ENCODE measurements at regions not wholly inside any gene's neighbourhood (a gene's known extent, or its start where the extent isn't known, plus 50 kb on each side); places are given as distances from the start of the nearest gene placed in this dataset.

- DNase-seq (ENCODE audit: low read depth in 1 of 2, low spot score in 1 of 2) = no peak
Measured at GRCh38 chr7:16978358-16979244, 96.8 kb upstream of the AGR3 start.

- no peak for DNase-seq (ENCODE audit: low read depth in 1 of 2, low spot score in 1 of 2)
Measured at GRCh38 chr7:16980539-16980938, 98.8 kb upstream of the AGR3 start.

DNA sequence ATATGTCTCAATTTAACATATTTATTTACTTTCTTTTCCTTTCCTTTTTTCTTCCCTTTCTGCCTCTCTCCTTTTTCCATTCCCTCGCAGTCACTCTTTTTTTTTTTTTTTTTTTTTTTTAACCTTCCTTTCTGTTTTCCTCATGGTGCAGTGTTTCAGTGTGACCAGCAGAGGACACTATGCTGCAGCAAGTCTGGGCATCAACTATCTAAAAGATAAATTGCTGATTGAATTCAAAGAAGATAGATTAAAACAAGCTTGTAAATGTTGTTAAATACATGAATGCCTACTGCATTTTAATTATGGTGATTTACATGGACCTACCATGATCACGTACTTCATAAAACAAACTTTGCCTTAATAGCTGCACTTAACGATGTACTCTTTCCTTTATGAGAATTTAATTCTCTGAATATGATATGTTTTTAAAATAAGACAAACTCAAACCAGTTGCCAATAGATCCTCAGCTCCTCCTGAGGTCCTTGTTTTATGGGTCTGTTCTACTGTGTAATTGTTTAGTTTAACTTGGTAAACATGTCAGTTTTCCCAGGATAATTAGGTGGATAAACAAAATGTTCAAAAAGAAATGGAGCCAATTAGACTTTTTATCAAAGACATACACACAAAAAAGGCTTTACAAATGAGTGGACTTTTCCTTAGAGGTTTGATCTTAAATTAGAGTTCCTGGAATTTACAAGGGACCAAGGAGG lies 101.0 kb upstream of the AGR3 start:
- no peak for DNase-seq (ENCODE audit: low read depth in 1 of 2, low spot score in 1 of 2)

- DNase-seq (ENCODE audit: low read depth in 1 of 2, low spot score in 1 of 2) = no peak
Measured at GRCh38 chr7:16984375-16984774, 102.6 kb upstream of the AGR3 start.

- no peak for DNase-seq (ENCODE audit: low read depth in 1 of 2, low spot score in 1 of 2)
Measured at GRCh38 chr7:16985621-16986020, 103.8 kb upstream of the AGR3 start.

DNA sequence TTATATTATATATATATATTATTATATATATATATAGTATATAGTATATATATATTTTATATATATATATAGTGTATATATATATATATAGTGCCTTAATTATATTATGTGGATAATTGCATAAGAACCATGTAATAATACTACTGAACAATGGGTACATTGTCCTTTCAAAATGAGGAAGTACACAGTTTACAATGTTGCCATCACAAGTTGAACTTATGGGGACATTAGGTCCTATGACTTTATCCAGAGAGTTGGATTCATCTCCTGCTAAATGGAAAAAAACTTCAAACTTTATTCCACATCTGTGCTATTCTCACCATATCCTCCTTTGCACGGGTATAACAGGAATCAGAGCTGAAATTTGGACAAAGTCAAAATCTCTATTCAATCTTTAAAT lies 105.0 kb upstream of the AGR3 start:
- DNase-seq (ENCODE audit: low read depth in 1 of 2, low spot score in 1 of 2) = no peak

GRCh38 chr7:16989811-16990413 lies 108.1 kb upstream of the AGR3 start:
- DNase-seq (ENCODE audit: low read depth in 1 of 2, low spot score in 1 of 2) = no peak

DNA sequence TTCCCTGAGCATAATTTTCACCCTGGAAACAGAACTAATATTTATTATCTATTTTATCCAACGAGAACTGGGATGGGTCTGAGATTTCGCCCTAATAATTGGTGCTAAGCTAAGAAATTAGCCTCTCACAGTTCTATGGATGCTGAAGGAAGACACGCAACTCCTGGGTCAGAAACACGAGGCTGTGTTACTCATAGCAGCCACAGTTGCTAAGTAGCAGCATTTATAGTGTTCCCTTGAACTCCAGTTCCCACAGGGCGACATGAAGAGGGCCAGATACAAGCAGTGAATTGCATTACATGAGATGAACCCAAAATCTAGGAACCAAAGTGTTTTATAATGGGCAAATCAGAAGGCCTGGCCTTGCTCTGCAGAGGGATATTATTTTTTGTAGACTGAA lies 109.8 kb upstream of the AGR3 start:
- no peak for DNase-seq (ENCODE audit: low read depth in 1 of 2, low spot score in 1 of 2)

DNA sequence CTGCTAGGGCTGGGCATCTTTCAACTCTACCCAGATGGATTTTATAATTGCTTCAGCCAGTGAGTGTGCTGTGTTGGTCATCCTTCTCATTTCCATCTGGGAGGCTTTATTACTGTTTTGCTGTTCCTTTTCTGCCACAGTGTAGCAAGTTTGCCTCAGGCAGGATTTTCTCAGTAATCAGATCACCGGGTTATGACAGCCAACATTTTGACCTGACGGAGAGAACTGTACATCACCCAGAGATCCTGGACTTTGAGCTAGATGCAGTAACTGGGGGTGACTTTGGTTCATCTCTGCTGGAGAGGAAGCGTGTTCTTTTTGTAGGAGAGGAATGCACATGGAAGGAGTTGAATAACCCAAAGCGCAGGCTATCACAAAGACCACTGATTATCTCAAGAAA lies 111.8 kb upstream of the AGR3 start:
- no peak for DNase-seq (ENCODE audit: low read depth in 1 of 2, low spot score in 1 of 2)

GRCh38 chr7:16998481-16999051 lies 116.8 kb upstream of the AGR3 start:
- no peak for DNase-seq (ENCODE audit: low read depth in 1 of 2, low spot score in 1 of 2)

DNA sequence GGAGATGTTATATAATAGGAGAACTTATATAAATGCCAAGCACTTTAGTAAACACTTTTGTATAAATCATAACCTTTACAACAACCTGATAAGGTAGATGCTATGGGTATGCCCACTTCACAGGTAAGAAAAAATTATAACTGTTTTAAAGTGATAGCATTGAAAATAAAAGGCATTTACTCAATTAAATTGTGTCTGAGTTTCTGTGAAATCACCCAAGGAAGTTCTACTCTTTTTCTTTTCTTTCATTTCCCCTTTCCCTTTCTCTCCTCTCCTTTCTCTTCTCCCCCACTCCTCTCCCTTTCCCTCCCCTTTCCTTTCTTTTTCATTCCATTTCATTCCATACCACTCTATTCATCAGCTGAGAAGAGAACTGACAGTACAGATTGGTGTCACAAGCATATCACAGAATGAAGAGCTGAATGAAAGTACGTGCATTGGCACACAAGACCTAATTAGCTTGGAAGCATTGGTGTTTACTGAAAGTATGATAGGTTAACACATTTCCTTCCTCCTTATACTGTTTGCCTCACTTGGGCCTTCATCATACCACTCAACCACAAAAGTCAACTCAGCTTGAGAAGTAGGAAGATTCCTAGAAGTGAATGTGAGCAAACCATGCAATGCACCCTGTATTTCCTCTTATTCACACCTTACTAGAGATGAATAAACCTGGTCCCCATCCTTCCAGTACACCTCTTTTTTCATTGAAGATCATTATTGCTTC lies 117.9 kb upstream of the AGR3 start:
- no peak for DNase-seq (ENCODE audit: low read depth in 1 of 2, low spot score in 1 of 2)

- DNase-seq (ENCODE audit: low read depth in 1 of 2, low spot score in 1 of 2) = no peak
Measured at GRCh38 chr7:17005271-17005670, 123.5 kb upstream of the AGR3 start.

DNA sequence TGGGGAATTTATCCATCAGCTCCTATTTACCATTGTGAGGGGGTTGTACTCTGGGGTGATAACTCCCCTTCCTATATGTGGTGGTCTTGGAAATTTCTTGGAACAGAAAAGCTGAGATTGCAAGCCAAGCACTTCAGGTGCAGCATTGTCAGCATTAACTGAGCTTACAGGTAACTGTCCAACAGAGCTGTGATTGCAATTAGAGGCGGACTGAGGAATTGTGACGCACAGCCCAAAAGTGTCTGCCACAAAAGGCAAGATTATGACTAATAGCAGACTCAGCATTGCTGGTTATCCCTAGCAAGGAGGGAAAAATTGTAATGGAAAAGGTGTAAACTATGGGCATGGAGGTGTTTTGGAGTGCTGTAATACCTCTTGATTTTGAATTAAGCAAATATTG lies 126.1 kb upstream of the AGR3 start:
- DNase-seq (ENCODE audit: low read depth in 1 of 2, low spot score in 1 of 2) = no peak

DNA sequence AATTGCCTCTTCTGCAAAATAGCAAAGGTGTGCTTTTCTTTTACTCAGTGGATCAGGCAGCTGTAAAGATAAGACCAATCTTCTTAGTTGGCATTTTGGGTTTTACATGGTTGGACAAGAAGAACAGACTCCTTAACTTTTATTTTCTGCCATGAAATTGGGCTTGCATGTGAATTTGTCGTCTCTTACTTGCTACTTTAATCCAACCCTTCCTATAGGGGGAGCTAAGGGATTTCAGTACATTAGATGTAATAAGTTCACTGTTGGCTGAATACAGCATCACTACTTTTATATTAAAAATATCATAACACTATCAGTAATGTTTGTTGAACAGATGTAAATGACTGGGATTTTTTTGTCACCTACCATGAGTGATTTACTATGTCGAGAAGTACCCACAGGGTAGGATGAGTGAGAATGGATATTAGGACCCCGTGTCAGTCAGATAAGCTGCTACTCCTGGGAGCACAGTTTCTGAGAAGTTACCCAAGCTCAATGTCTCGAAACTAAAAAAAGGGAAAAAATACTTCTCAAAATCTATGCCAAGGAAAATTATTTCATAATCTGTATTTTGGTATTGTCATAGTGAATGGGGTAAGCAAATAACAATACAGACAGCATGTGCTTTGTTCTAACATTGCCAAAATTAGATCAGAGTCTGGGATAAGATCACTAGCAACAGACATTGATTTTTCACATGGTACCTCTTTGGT lies 127.4 kb upstream of the AGR3 start:
- no peak for DNase-seq (ENCODE audit: low read depth in 1 of 2, low spot score in 1 of 2)

DNA sequence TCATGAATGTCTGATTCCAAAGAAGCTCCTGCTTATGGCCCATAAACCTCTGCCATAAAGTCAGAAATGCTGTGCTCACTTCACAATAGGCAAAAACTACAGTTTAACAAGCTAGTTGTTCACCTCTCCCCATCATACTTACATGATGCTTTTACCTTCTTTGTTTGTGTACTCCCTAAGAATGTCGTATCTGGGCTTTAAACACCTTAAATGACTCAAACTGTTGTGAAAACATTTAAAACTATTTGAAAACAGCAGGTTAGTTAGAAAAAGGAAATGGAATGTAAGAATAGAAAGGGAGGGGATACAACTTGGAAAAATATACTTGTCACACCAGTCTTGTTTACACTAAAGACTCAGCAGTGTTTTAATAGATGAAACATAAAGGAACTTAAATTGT lies 128.2 kb upstream of the AGR3 start:
- no peak for DNase-seq (ENCODE audit: low read depth in 1 of 2, low spot score in 1 of 2)

GRCh38 chr7:17010637-17011300 lies 129.0 kb upstream of the AGR3 start:
- no peak for DNase-seq (ENCODE audit: low read depth in 1 of 2, low spot score in 1 of 2)

GRCh38 chr7:17013204-17013603 lies 131.4 kb upstream of the AGR3 start:
- no peak for DNase-seq (ENCODE audit: low read depth in 1 of 2, low spot score in 1 of 2)

DNA sequence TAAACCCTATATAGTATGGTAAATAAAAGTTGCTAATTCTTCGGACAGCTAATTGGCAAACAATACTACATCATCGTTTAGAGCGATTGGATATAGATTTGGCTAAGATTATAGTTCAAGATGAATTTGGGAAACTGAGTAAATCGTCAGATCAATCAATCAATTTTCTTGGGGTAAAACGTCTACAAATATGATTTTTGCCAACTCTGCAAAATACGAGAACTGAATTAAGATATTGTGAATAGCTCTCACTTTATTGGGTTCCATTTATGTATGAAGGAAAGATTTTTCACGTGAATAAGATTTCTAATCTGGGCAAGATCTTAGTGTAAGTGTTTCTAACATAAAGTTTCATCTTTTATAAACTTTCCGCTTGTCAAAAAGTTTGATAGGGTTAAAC lies 132.9 kb upstream of the AGR3 start:
- DNase-seq (ENCODE audit: low read depth in 1 of 2, low spot score in 1 of 2) = no peak

GRCh38 chr7:17015598-17016031 lies 133.8 kb upstream of the AGR3 start:
- no peak for DNase-seq (ENCODE audit: low read depth in 1 of 2, low spot score in 1 of 2)

GRCh38 chr7:17016402-17017010 lies 134.7 kb upstream of the AGR3 start:
- no peak for DNase-seq (ENCODE audit: low read depth in 1 of 2, low spot score in 1 of 2)

All from stimulated activated CD4-positive, alpha-beta T cell treated with anti-CD3 and anti-CD28 coated beads, Interleukin-15, amount 100 ng/mL, for 1 hour (primary cell).